ENCODE measurements at regions not wholly inside any gene's neighbourhood (a gene's known extent, or its start where the extent isn't known, plus 50 kb on each side); places are given as distances from the start of the nearest gene placed in this dataset.

GRCh38 chr16:73415286-73415685 is 367.4 kb upstream of the ZFHX3 start:
- H3K36me3 Mint-ChIP-seq (ENCODE audit: low read depth): no peaks in the 10 kb centered on the region
- DNase-seq: no peak
- Histone ChIP-seq H3K27me3 (ENCODE audit: control insufficient read depth, insufficient read depth, low read length, poor library complexity, severe bottlenecking) (no peaks in the 10 kb centered on the region), H3K9me3 (ENCODE audit: control insufficient read depth, low read length) (no peaks in the 10 kb centered on the region), H3K4me1 (ENCODE audit: control insufficient read depth, insufficient read depth, low read length) (no peaks in the 10 kb centered on the region), H3K9ac (ENCODE audit: extremely low read depth, low read length, poor library complexity, severe bottlenecking) (no peak overlapping the region), H3K27ac (ENCODE audit: low read depth, low read length) (no peak overlapping the region), H3K4me3 (ENCODE audit: low read length) (no peak overlapping the region), H3K36me3 (ENCODE audit: control insufficient read depth, insufficient read depth, low read length) (no peaks in the 10 kb centered on the region)
- no peak overlapping the region for H3K27ac Mint-ChIP-seq
- peaks cover 4% of the 10 kb centered on the region for H3K27me3 Mint-ChIP-seq (ENCODE audit: insufficient read depth)
- no peaks in the 10 kb centered on the region for H3K9me3 Mint-ChIP-seq
- H3K4me1 Mint-ChIP-seq: no peaks in the 10 kb centered on the region
- TF ChIP-seq CTCF (conservative IDR thresholded peaks at IDR 0.05): no peak
- no peak overlapping the region for H3K4me3 Mint-ChIP-seq
- 89 to 90% methylated on average over 1 of the region's 1 CpG for WGBS, 2 experiments (ENCODE audit: insufficient coverage in 1 of 2, insufficient read length in 1 of 2)

GRCh38 chr16:73414638-73415037 is 366.7 kb upstream of the ZFHX3 start:
- Mint-ChIP-seq H3K36me3 (ENCODE audit: low read depth) (no peaks in the 10 kb centered on the region), H3K9me3 (no peaks in the 10 kb centered on the region), H3K4me1 (no peaks in the 10 kb centered on the region), H3K27me3 (ENCODE audit: insufficient read depth) (peaks cover 4% of the 10 kb centered on the region), H3K27ac (no peak overlapping the region), H3K4me3 (no peak overlapping the region)
- TF ChIP-seq CTCF (conservative IDR thresholded peaks at IDR 0.05): no peak
- 90 to 100% methylated on average over 1 to 5 of the region's 5 CpGs for WGBS, 2 experiments (ENCODE audit: insufficient coverage in 1 of 2, insufficient read length in 1 of 2)
- no peaks in the 10 kb centered on the region for H3K4me1 ChIP-seq (ENCODE audit: control insufficient read depth, insufficient read depth, low read length)
- no peak overlapping the region for H3K9ac ChIP-seq (ENCODE audit: extremely low read depth, low read length, poor library complexity, severe bottlenecking)
- no peak overlapping the region for H3K27ac ChIP-seq (ENCODE audit: low read depth, low read length)
- DNase-seq: no peak
- H3K4me3 ChIP-seq (ENCODE audit: low read length): no peak overlapping the region
- H3K27me3 ChIP-seq (ENCODE audit: control insufficient read depth, insufficient read depth, low read length, poor library complexity, severe bottlenecking): no peaks in the 10 kb centered on the region
- no peaks in the 10 kb centered on the region for H3K36me3 ChIP-seq (ENCODE audit: control insufficient read depth, insufficient read depth, low read length)
- no peaks in the 10 kb centered on the region for H3K9me3 ChIP-seq (ENCODE audit: control insufficient read depth, low read length)

- Mint-ChIP-seq H3K27ac (no peak overlapping the region), H3K4me3 (no peak overlapping the region), H3K27me3 (ENCODE audit: insufficient read depth) (peaks cover 4% of the 10 kb centered on the region), H3K4me1 (peaks cover 1% of the 10 kb centered on the region), H3K36me3 (ENCODE audit: low read depth) (no peaks in the 10 kb centered on the region), H3K9me3 (no peaks in the 10 kb centered on the region)
- H3K9me3 ChIP-seq (ENCODE audit: control insufficient read depth, low read length): no peaks in the 10 kb centered on the region
- H3K9ac ChIP-seq (ENCODE audit: extremely low read depth, low read length, poor library complexity, severe bottlenecking): no peak overlapping the region
- no peak overlapping the region for H3K27ac ChIP-seq (ENCODE audit: low read depth, low read length)
- no peak overlapping the region for H3K4me3 ChIP-seq (ENCODE audit: low read length)
- WGBS, 2 experiments (ENCODE audit: insufficient coverage in 1 of 2, insufficient read length in 1 of 2): 100% methylated on average over 1 of the region's 1 CpG; no CpG with 5 or more reads in 1 of the 2 experiments
- H3K27me3 ChIP-seq (ENCODE audit: control insufficient read depth, insufficient read depth, low read length, poor library complexity, severe bottlenecking): no peaks in the 10 kb centered on the region
- no peaks in the 10 kb centered on the region for H3K36me3 ChIP-seq (ENCODE audit: control insufficient read depth, insufficient read depth, low read length)
- DNase-seq: no peak
- no peak for TF ChIP-seq CTCF (conservative IDR thresholded peaks at IDR 0.05)
- no peaks in the 10 kb centered on the region for H3K4me1 ChIP-seq (ENCODE audit: control insufficient read depth, insufficient read depth, low read length)
These were observed 365.9 kb upstream of the ZFHX3 start for GRCh38 chr16:73413830-73414190.

All from endodermal cell (in vitro differentiated cells).